Gastroesophageal sphincter (tissue), 3 donors: ENCODE measurements at regions not wholly inside any gene's neighbourhood (a gene's known extent, or its start where the extent isn't known, plus 50 kb on each side); places are given as distances from the start of the nearest gene placed in this dataset.

Source experiments
- CTCF ChIP-seq, 4 experiments: fragments of 200-600 bp in 2 of 4; fragments of 450-650 bp in 2 of 4; sonication (generic) in 1 of 4; IDR thresholded peaks; one replicate each; pipeline ENCODE4 v1.5.1; 2017 to 2019; ENCODE audit warnings: antibody characterized with exemption in 4 of 4, mild to moderate bottlenecking in 2 of 4, moderate library complexity in 2 of 4
- EP300 ChIP-seq: sonication (generic); formaldehyde crosslinking; IDR thresholded peaks from one replicate; pipeline ENCODE4 v1.6.1; 2017; ENCODE audit warnings: antibody characterized with exemption, mild to moderate bottlenecking
- POLR2A ChIP-seq, 2 donors: fragments of 450-650 bp; IDR thresholded peaks; one replicate each; pipeline ENCODE4 v1.6.1; 2017; ENCODE audit warnings: antibody characterized with exemption in 2 of 2, mild to moderate bottlenecking in 2 of 2, moderate library complexity in 1 of 2
- POLR2AphosphoS5 ChIP-seq: sonication (generic); formaldehyde crosslinking; IDR thresholded peaks from one replicate; pipeline ENCODE4 v1.6.1; 2017; ENCODE audit warnings: antibody characterized with exemption

- TF ChIP-seq CTCF (IDR thresholded peaks at IDR 0.05), result no peak
- TF ChIP-seq POLR2A (IDR thresholded peaks at IDR 0.05), result no peak
- no peak for TF ChIP-seq EP300
- TF ChIP-seq POLR2AphosphoS5, result no peak
These were observed 320.3 kb downstream of the GPD2 start for GRCh38 chr2:156756516-156756915.
